NCI-H69 (cell line): ENCODE measurements at regions not wholly inside any gene's neighbourhood (a gene's known extent, or its start where the extent isn't known, plus 50 kb on each side); places are given as distances from the start of the nearest gene placed in this dataset.

Experiments used
- DNase-seq: peaks from one replicate; lab custom pipeline; 2025; lab: John Stamatoyannopoulos, UW

DNA sequence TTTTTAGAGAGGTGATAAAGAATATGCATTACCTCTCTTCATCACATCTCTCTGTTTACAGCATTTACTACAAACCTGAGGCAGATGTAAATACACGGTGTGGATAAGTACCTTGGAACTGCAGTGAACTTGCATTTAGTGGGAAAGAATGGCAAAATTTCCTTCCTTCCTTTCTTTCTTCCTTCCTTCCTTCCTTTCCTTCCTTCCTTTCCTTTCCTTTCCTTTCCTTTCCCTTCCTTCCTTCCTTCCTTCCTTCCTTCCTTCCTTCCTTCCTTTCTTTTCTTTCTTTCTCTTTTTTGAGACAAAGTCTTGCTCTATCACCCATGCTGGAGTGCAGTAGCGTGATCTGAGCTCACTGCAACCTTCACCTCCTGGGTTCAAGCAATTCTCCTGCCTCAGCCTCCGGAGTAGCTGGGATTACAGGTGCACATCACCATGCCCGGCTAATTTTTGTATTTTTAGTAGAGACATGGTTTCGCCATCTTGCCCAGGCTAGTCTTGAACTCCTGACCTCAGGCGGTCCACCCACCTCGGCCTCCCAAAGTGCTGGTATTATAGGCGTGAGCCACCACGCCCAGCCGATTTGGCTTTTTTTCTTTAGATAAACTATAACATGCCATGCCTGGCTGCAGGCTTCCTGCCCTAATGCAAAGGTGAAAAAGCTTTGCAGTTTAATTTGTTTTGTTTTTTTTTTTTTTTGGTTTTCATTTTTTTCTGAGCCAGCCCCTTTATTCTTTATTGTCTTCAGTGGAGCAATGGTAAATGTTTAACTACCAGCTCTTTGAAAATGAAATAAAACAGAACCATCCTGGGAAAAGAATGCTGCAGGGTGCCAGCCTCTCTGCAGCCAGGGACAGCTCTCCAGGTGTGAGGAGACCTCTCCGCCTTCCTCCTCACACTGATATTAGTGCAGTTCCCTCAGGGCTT, 64.2 kb upstream of the NEDD9 start:
- DNase-seq: no peak

DNA sequence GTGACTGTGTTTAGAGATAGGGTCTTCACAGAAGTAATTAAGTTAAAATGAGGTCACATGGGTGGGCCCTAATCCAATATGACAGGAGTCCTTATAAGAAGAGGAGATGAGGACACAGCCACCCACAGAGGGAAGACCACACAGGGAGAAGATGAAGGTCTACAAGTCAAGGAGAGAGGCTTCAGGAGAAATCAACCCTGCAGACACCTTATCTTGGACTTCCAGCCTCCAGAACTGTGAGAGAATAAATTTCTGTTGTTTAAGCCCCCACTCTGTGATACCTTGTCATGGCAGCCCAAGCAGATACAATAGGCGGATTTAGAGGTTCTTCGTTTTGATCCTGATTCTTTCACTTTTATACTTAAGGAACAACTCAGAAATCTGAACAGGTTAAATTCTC, 63.5 kb upstream of the NEDD9 start:
- no peak for DNase-seq

DNA sequence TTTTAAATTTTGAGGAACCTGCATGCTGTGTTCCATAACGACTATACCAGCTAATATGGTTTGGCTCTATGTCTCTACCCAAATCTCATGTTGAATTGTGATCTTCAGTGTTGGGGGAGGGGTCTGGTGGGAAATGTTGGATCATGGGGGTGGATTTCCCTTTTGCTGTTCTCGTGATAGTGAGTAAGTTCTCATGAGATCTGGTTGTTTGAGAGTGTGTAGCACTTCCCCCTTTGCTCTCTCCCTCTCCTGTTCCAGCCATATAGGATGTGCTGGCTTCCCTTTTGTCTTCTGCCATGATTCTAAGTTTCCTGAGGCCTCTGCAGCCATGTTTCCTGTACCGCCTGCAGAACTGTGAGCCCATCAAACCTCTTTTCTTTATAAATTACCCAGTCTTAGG, 61.8 kb upstream of the NEDD9 start:
- no peak for DNase-seq

DNA sequence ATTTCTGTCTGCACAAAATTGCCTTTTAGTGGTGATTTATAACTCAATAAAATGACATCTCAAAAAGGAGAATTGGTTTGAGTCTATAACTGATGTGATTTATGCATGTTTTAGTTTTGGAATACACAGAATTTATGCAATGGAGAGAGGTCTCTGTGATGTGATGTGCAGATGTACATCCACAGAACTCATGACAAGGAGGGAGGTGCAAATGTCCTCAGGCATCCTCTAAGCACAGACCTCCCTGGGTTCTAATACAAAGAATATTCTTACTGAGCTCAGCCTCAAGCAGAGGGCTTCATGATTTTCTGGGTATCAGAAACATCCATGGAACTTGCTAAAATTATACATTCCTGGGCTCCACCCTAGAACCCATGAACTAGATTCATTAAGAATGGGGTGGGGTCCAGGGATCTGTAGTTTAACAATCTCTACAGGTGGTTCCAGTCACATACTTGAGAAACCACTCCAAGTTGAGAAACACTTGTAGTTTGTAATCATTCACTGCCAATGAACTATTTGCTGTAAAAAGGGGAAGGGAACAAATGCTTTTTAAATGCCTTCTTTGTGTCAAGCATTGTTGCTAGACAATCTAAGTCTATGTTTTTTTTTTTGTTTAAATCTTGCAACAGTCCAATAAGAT, 60.2 kb upstream of the NEDD9 start:
- no peak for DNase-seq

DNA sequence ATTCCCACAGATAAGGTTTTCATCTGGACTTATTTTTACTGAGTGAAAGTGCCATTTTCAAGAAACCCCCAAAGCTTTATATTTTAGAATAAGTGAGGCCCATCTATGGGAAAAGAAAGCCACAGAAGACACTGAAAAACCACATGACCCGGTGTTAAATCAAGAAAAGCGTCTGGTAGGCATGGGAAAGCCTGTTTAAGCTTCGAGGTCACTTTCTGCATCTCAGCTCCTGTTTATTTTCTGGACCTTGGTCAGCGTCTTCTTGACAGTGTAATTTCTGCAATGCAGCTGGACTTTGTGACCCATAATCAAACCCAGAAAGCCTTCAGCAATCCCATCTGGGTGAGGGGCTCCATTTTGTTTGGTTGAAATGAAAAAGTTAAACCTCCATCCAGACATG, 59.6 kb upstream of the NEDD9 start:
- no peak for DNase-seq

DNA sequence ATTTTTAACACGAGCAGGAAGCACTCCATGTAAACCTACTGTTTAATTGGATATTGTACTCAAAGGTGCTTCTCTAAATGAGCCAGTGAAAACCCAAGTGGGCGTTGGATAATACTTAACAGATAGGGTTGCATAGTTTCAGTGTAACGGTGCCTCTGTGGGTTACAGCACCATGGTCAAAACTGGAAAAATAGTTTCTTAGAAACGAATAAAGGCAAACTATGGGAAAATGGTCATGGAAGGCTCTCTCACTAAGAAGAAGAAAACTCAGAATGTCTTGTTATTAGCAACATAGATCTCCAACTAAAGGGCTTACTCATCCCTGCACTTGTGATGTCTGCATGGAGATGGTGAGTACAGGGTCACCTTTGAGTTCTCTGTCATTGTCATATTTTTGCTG, 59.1 kb upstream of the NEDD9 start:
- DNase-seq: no peak

DNA sequence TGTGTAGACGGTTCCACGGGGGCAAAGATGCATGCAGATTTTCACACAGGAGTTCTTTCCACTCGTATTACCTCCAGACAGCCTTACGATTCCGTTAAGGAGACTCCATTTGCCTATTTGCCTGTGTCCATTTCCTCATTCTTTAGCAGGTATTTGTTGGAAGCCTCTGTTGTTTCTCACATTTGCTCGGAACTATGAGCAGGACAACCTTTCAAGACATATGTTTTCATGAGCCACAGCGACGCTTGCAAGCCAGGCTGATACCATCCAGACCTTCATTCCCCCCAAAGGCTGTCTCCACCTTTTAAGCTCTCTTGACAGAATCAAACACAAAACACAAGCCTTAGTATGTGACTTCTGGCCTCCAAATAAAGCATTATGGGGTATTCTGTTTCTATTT, 57.6 kb upstream of the NEDD9 start:
- DNase-seq: no peak

DNA sequence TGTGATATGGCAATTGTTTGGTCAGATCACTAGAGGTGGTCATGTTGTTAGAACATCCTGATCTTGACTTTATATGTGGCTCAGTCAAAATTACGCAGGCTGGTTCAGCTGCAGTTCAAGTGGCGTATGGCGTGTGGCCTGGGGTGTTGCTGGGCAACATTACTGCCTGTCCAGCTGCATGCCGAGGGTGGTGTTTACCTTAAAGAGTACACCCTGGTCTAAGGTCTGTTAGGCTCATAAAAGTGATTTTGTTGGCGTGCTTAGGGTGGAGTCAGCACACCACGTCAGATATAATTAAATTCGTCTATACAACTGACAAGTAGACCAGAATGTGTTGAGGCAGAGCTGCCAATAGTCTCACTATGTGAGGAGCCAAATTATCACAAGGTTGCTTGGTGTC, 55.6 kb upstream of the NEDD9 start:
- peak; percentile 57 for DNase-seq

DNA sequence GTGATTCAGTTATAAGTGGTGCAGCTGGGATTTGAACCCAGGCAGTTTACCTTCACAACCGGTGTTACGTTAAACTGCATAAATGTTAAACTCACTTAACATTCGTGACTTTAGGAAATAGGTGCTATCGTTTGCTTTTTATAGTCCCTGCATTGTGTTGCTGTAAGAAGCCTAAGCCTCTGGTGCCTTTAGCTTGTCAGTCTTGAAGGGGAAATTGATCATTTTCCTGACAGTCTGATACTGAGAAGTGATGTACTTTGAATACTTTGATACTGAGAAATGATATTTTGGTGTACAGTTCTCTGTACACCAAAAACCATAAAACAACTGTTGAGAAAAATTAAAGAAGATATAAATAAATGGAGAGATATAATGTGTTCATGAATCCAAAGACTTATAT, 52.5 kb upstream of the NEDD9 start:
- no peak for DNase-seq

DNA sequence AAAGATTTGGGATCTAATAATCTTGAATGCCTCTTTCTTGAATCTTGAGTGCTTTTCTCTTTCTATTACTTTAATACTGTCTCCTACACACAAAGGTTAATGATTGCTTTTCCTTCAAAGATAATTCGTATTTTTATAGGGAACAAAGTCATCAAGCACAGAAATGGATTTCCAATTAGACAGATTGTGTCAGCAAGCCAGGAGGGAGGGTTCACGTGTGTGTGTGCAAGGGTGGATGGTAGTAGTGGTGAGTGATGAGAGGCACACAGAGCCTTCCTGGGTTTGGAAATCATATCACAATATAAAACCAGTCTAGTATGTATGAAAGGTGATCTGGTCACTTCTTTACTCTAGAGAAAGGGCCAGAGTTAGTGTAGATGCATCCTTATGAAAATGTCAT, 51.2 kb upstream of the NEDD9 start:
- no peak for DNase-seq

DNA sequence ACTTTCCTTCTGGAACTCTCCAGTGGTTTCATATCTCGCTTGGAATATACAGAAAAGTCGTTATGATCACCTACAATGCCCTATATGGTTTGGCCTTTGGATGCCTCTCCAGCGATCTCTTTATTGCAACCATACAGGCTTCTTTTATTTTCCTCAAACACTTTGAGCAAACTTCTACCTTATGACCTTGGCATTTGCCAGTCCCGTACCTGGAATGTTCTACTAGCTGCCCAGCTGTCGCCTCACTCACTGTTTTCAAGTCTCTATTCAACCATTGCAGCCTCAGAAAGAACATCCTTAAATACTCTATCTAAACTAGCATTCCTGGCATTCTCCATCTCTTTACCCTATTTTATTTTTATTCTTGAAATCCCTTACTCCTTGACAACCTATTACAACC, 50.4 kb upstream of the NEDD9 start:
- no peak for DNase-seq
